ENCODE measurements at regions not wholly inside any gene's neighbourhood (a gene's known extent, or its start where the extent isn't known, plus 50 kb on each side); places are given as distances from the start of the nearest gene placed in this dataset.

- no peak for TF ChIP-seq CTCF (conservative IDR thresholded peaks at IDR 0.05)
- TF ChIP-seq EZH2 (IDR thresholded peaks at IDR 0.05; ENCODE audit: low read depth): no peak
These were observed 137.4 kb downstream of the NXPE2 start for GRCh38 chr11:114815761-114816160.

Measured in PC-9 (cell line).